Erythroblast (primary cell): ENCODE measurements at regions not wholly inside any gene's neighbourhood (a gene's known extent, or its start where the extent isn't known, plus 50 kb on each side); places are given as distances from the start of the nearest gene placed in this dataset.
"Not testable (repeated sequence)": the region's sequence is repeated elsewhere in the genome, so short reads cannot be mapped to it uniquely, and the experiment has no call there.

Source experiments
- DNase-seq, 2 experiments: peaks; one replicate each; lab custom pipeline; 2025; lab: John Stamatoyannopoulos, UW
- GATA1 ChIP-seq: IDR thresholded peaks from 2 replicates; pipeline ENCODE4 v1.6.1; 2011; ENCODE audit warnings: low read depth, mild to moderate bottlenecking, control low read depth, low read length, moderate library complexity
- POLR2A ChIP-seq: IDR thresholded peaks from 2 replicates; pipeline ENCODE4 v1.6.1; 2011; ENCODE audit warnings: mild to moderate bottlenecking, low read length

GRCh38 chr6:8315154-8315553 lies 120.2 kb downstream of the SLC35B3 start:
- no peak for DNase-seq
- TF ChIP-seq GATA1 (no peak), POLR2A (no peak)

GRCh38 chr6:8301502-8301901 lies 133.8 kb downstream of the SLC35B3 start:
- no peak for DNase-seq
- TF ChIP-seq GATA1 (no peak), POLR2A (no peak)

- TF ChIP-seq GATA1 (no peak), POLR2A (no peak)
- DNase-seq: no peak
These were observed 136.3 kb downstream of the SLC35B3 start for GRCh38 chr6:8299034-8299433.

GRCh38 chr6:8282946-8283345 lies 152.4 kb downstream of the SLC35B3 start:
- not testable (repeated sequence) for DNase-seq

- TF ChIP-seq GATA1 (no peak), POLR2A (no peak)
- DNase-seq: no peak
These were observed 153.0 kb downstream of the SLC35B3 start for GRCh38 chr6:8282380-8282779.

GRCh38 chr6:8279041-8279805 lies 156.1 kb downstream of the SLC35B3 start:
- no peak for TF ChIP-seq POLR2A
- no peak for TF ChIP-seq GATA1
- no peak for DNase-seq

- TF ChIP-seq POLR2A: no peak
- TF ChIP-seq GATA1: no peak
- DNase-seq: no peak
These were observed 156.8 kb downstream of the SLC35B3 start for GRCh38 chr6:8278562-8278961.

- no peak for DNase-seq
- TF ChIP-seq POLR2A (no peak), GATA1 (no peak)
These were observed 157.6 kb downstream of the SLC35B3 start for GRCh38 chr6:8277769-8278168.

GRCh38 chr6:8276148-8276547 lies 159.2 kb downstream of the SLC35B3 start:
- TF ChIP-seq POLR2A (no peak), GATA1 (no peak)

GRCh38 chr6:8275667-8276066 lies 159.7 kb downstream of the SLC35B3 start:
- TF ChIP-seq GATA1 (no peak), POLR2A (no peak)

More at GRCh38 chr6:8276148-8276547, 159.2 kb downstream of the SLC35B3 start:
- DNase-seq: no peak

GRCh38 chr6:8274226-8274625 lies 161.1 kb downstream of the SLC35B3 start:
- DNase-seq: no peak
- no peak for TF ChIP-seq GATA1
- no peak for TF ChIP-seq POLR2A

More at GRCh38 chr6:8275667-8276066, 159.7 kb downstream of the SLC35B3 start:
- DNase-seq: no peak

GRCh38 chr6:8269872-8270454 lies 165.4 kb downstream of the SLC35B3 start:
- DNase-seq: no peak
- TF ChIP-seq POLR2A (no peak), GATA1 (no peak)

- no peak for TF ChIP-seq GATA1
- TF ChIP-seq POLR2A: no peak
- DNase-seq: no peak
These were observed 166.3 kb downstream of the SLC35B3 start for GRCh38 chr6:8269094-8269493.

- TF ChIP-seq POLR2A (no peak), GATA1 (no peak)
- no peak for DNase-seq
These were observed 166.3 kb upstream of the EEF1E1 start for GRCh38 chr6:8268606-8269005.

- TF ChIP-seq GATA1 (no peak), POLR2A (no peak)
- no peak for DNase-seq
These were observed 165.8 kb upstream of the EEF1E1 start for GRCh38 chr6:8268156-8268555.
